ENCODE measurements at regions not wholly inside any gene's neighbourhood (a gene's known extent, or its start where the extent isn't known, plus 50 kb on each side); places are given as distances from the start of the nearest gene placed in this dataset.

GRCh38 chr3:191148131-191148530, 50.9 kb upstream of the OSTN start:
- Histone ChIP-seq H3K27ac (ENCODE audit: low read depth, low read length) (no peak overlapping the region), H3K4me2 (ENCODE audit: low read length) (no peak overlapping the region), H2BK5ac (ENCODE audit: low read length) (no peak overlapping the region), H3K79me1 (ENCODE audit: low read length) (no peaks in the 10 kb centered on the region), H3K4me1 (ENCODE audit: control insufficient read depth, low read depth, low read length) (no peaks in the 10 kb centered on the region), H4K5ac (ENCODE audit: low read length) (no peak overlapping the region), H3K18ac (ENCODE audit: low read length) (no peak overlapping the region), H2BK15ac (replicated peaks; ENCODE audit: low read depth) (no peak overlapping the region), H3K4me3 (ENCODE audit: low read length) (no peak overlapping the region), H3K9ac (ENCODE audit: low read length) (no peak overlapping the region), H3K56ac (ENCODE audit: low read length) (no peak overlapping the region), H3K4ac (ENCODE audit: low read depth, low read length) (no peak overlapping the region), H4K8ac (ENCODE audit: low read depth, low read length) (no peak overlapping the region), H3K36me3 (ENCODE audit: control insufficient read depth, insufficient read depth, low read length) (no peaks in the 10 kb centered on the region), H3K27me3 (ENCODE audit: insufficient read depth, low read length, poor library complexity) (no peaks in the 10 kb centered on the region), H2AK5ac (ENCODE audit: low read length) (no peak overlapping the region), H3K23ac (ENCODE audit: low read length) (no peak overlapping the region), H3K79me2 (ENCODE audit: control insufficient read depth, insufficient read depth, low read length) (no peaks in the 10 kb centered on the region), H2BK120ac (ENCODE audit: low read depth, low read length) (no peak overlapping the region)
- DNase-seq = no peak
- WGBS (ENCODE audit: extremely low coverage, insufficient coverage, low lambda C conversion rate) = no CpG with 5 or more reads among the region's 1 CpG

GRCh38 chr3:191143224-191143623, 55.8 kb upstream of the OSTN start:
- Histone ChIP-seq H4K5ac (ENCODE audit: low read length) (no peak overlapping the region), H2AK5ac (ENCODE audit: low read length) (no peak overlapping the region), H3K4ac (ENCODE audit: low read depth, low read length) (no peak overlapping the region), H2BK15ac (replicated peaks; ENCODE audit: low read depth) (no peak overlapping the region), H3K56ac (ENCODE audit: low read length) (no peak overlapping the region), H3K4me3 (ENCODE audit: low read length) (no peak overlapping the region), H3K36me3 (ENCODE audit: control insufficient read depth, insufficient read depth, low read length) (no peaks in the 10 kb centered on the region), H3K27ac (ENCODE audit: low read depth, low read length) (no peak overlapping the region), H2BK120ac (ENCODE audit: low read depth, low read length) (no peak overlapping the region), H4K8ac (ENCODE audit: low read depth, low read length) (no peak overlapping the region), H2BK5ac (ENCODE audit: low read length) (no peak overlapping the region), H3K79me1 (ENCODE audit: low read length) (no peaks in the 10 kb centered on the region), H3K4me2 (ENCODE audit: low read length) (no peak overlapping the region), H3K18ac (ENCODE audit: low read length) (no peak overlapping the region), H3K4me1 (ENCODE audit: control insufficient read depth, low read depth, low read length) (no peaks in the 10 kb centered on the region), H3K9ac (ENCODE audit: low read length) (no peak overlapping the region), H3K23ac (ENCODE audit: low read length) (no peak overlapping the region), H3K27me3 (ENCODE audit: insufficient read depth, low read length, poor library complexity) (no peaks in the 10 kb centered on the region), H3K79me2 (ENCODE audit: control insufficient read depth, insufficient read depth, low read length) (no peaks in the 10 kb centered on the region)
- WGBS (ENCODE audit: extremely low coverage, insufficient coverage, low lambda C conversion rate) = no CpG with 5 or more reads among the region's 1 CpG
- DNase-seq = no peak

- Histone ChIP-seq H2BK120ac (ENCODE audit: low read depth, low read length) (no peak overlapping the region), H3K4me2 (ENCODE audit: low read length) (no peak overlapping the region), H3K79me1 (ENCODE audit: low read length) (no peaks in the 10 kb centered on the region), H4K8ac (ENCODE audit: low read depth, low read length) (no peak overlapping the region), H3K4ac (ENCODE audit: low read depth, low read length) (no peak overlapping the region), H2BK5ac (ENCODE audit: low read length) (no peak overlapping the region), H3K27ac (ENCODE audit: low read depth, low read length) (no peak overlapping the region), H2AK5ac (ENCODE audit: low read length) (no peak overlapping the region), H3K23ac (ENCODE audit: low read length) (no peak overlapping the region), H3K56ac (ENCODE audit: low read length) (no peak overlapping the region), H4K5ac (ENCODE audit: low read length) (no peak overlapping the region), H3K4me1 (ENCODE audit: control insufficient read depth, low read depth, low read length) (no peaks in the 10 kb centered on the region), H2BK15ac (replicated peaks; ENCODE audit: low read depth) (no peak overlapping the region), H3K9ac (ENCODE audit: low read length) (no peak overlapping the region), H3K4me3 (ENCODE audit: low read length) (no peak overlapping the region), H3K36me3 (ENCODE audit: control insufficient read depth, insufficient read depth, low read length) (no peaks in the 10 kb centered on the region), H3K27me3 (ENCODE audit: insufficient read depth, low read length, poor library complexity) (no peaks in the 10 kb centered on the region), H3K79me2 (ENCODE audit: control insufficient read depth, insufficient read depth, low read length) (no peaks in the 10 kb centered on the region), H3K18ac (ENCODE audit: low read length) (no peak overlapping the region)
- no CpG with 5 or more reads among the region's 4 CpGs for WGBS (ENCODE audit: extremely low coverage, insufficient coverage, low lambda C conversion rate)
- DNase-seq = no peak
Measured at GRCh38 chr3:191141728-191142127, 57.3 kb upstream of the OSTN start.

- no peak overlapping the region for H2BK15ac ChIP-seq (replicated peaks; ENCODE audit: low read depth)
- no peak overlapping the region for H3K27ac ChIP-seq (ENCODE audit: low read depth, low read length)
- H2AK5ac ChIP-seq (ENCODE audit: low read length) = no peak overlapping the region
- H4K8ac ChIP-seq (ENCODE audit: low read depth, low read length) = no peak overlapping the region
- H3K9ac ChIP-seq (ENCODE audit: low read length) = no peak overlapping the region
- no peak overlapping the region for H3K4ac ChIP-seq (ENCODE audit: low read depth, low read length)
- H3K4me3 ChIP-seq (ENCODE audit: low read length) = no peak overlapping the region
- H2BK5ac ChIP-seq (ENCODE audit: low read length) = no peak overlapping the region
- H4K5ac ChIP-seq (ENCODE audit: low read length) = no peak overlapping the region
- no peaks in the 10 kb centered on the region for H3K79me1 ChIP-seq (ENCODE audit: low read length)
- H3K56ac ChIP-seq (ENCODE audit: low read length) = no peak overlapping the region
- no peaks in the 10 kb centered on the region for H3K79me2 ChIP-seq (ENCODE audit: control insufficient read depth, insufficient read depth, low read length)
- no peaks in the 10 kb centered on the region for H3K4me1 ChIP-seq (ENCODE audit: control insufficient read depth, low read depth, low read length)
- no peaks in the 10 kb centered on the region for H3K36me3 ChIP-seq (ENCODE audit: control insufficient read depth, insufficient read depth, low read length)
- H2BK120ac ChIP-seq (ENCODE audit: low read depth, low read length) = no peak overlapping the region
- H3K4me2 ChIP-seq (ENCODE audit: low read length) = no peak overlapping the region
- H3K23ac ChIP-seq (ENCODE audit: low read length) = no peak overlapping the region
- WGBS (ENCODE audit: extremely low coverage, insufficient coverage, low lambda C conversion rate) = no CpG with 5 or more reads among the region's 3 CpGs
- H3K18ac ChIP-seq (ENCODE audit: low read length) = no peak overlapping the region
- H3K27me3 ChIP-seq (ENCODE audit: insufficient read depth, low read length, poor library complexity) = no peaks in the 10 kb centered on the region
- no peak for DNase-seq
Measured at GRCh38 chr3:191139736-191140135, 59.3 kb upstream of the OSTN start.

GRCh38 chr3:191138937-191139336, 60.1 kb upstream of the OSTN start:
- H2BK15ac ChIP-seq (replicated peaks; ENCODE audit: low read depth) = no peak overlapping the region
- no peak overlapping the region for H3K56ac ChIP-seq (ENCODE audit: low read length)
- no peaks in the 10 kb centered on the region for H3K79me1 ChIP-seq (ENCODE audit: low read length)
- no peak overlapping the region for H3K4me2 ChIP-seq (ENCODE audit: low read length)
- H2BK5ac ChIP-seq (ENCODE audit: low read length) = no peak overlapping the region
- no peaks in the 10 kb centered on the region for H3K79me2 ChIP-seq (ENCODE audit: control insufficient read depth, insufficient read depth, low read length)
- H4K5ac ChIP-seq (ENCODE audit: low read length) = no peak overlapping the region
- no peak overlapping the region for H3K4me3 ChIP-seq (ENCODE audit: low read length)
- H4K8ac ChIP-seq (ENCODE audit: low read depth, low read length) = no peak overlapping the region
- H2AK5ac ChIP-seq (ENCODE audit: low read length) = no peak overlapping the region
- H3K27ac ChIP-seq (ENCODE audit: low read depth, low read length) = no peak overlapping the region
- WGBS (ENCODE audit: extremely low coverage, insufficient coverage, low lambda C conversion rate) = no CpG with 5 or more reads among the region's 1 CpG
- no peaks in the 10 kb centered on the region for H3K4me1 ChIP-seq (ENCODE audit: control insufficient read depth, low read depth, low read length)
- H3K36me3 ChIP-seq (ENCODE audit: control insufficient read depth, insufficient read depth, low read length) = no peaks in the 10 kb centered on the region
- no peak for DNase-seq
- H3K27me3 ChIP-seq (ENCODE audit: insufficient read depth, low read length, poor library complexity) = no peaks in the 10 kb centered on the region
- H3K4ac ChIP-seq (ENCODE audit: low read depth, low read length) = no peak overlapping the region
- H3K23ac ChIP-seq (ENCODE audit: low read length) = no peak overlapping the region
- H3K18ac ChIP-seq (ENCODE audit: low read length) = no peak overlapping the region
- no peak overlapping the region for H3K9ac ChIP-seq (ENCODE audit: low read length)
- no peak overlapping the region for H2BK120ac ChIP-seq (ENCODE audit: low read depth, low read length)

- Histone ChIP-seq H3K9ac (ENCODE audit: low read length) (no peak overlapping the region), H3K79me2 (ENCODE audit: control insufficient read depth, insufficient read depth, low read length) (no peaks in the 10 kb centered on the region), H4K5ac (ENCODE audit: low read length) (no peak overlapping the region), H2BK15ac (replicated peaks; ENCODE audit: low read depth) (no peak overlapping the region), H3K4me3 (ENCODE audit: low read length) (no peak overlapping the region), H3K4ac (ENCODE audit: low read depth, low read length) (no peak overlapping the region), H3K79me1 (ENCODE audit: low read length) (no peaks in the 10 kb centered on the region), H4K8ac (ENCODE audit: low read depth, low read length) (no peak overlapping the region), H3K36me3 (ENCODE audit: control insufficient read depth, insufficient read depth, low read length) (no peaks in the 10 kb centered on the region), H3K18ac (ENCODE audit: low read length) (no peak overlapping the region), H3K4me2 (ENCODE audit: low read length) (no peak overlapping the region), H3K27ac (ENCODE audit: low read depth, low read length) (no peak overlapping the region), H2BK5ac (ENCODE audit: low read length) (no peak overlapping the region), H3K56ac (ENCODE audit: low read length) (no peak overlapping the region), H2BK120ac (ENCODE audit: low read depth, low read length) (no peak overlapping the region), H3K23ac (ENCODE audit: low read length) (no peak overlapping the region), H3K27me3 (ENCODE audit: insufficient read depth, low read length, poor library complexity) (no peaks in the 10 kb centered on the region), H3K4me1 (ENCODE audit: control insufficient read depth, low read depth, low read length) (no peaks in the 10 kb centered on the region), H2AK5ac (ENCODE audit: low read length) (no peak overlapping the region)
- no CpG with 5 or more reads among the region's 1 CpG for WGBS (ENCODE audit: extremely low coverage, insufficient coverage, low lambda C conversion rate)
- DNase-seq = no peak
Measured at GRCh38 chr3:191137708-191138107, 61.3 kb upstream of the OSTN start.

All from mesendoderm (in vitro differentiated cells).